Hepatocyte (in vitro differentiated cells): ENCODE measurements at regions not wholly inside any gene's neighbourhood (a gene's known extent, or its start where the extent isn't known, plus 50 kb on each side); places are given as distances from the start of the nearest gene placed in this dataset.

Experiments used
- DNase-seq: peaks from one replicate; pipeline ENCODE4 v3.0.0-alpha.2; 2016; ENCODE audit warnings: low spot score
- H2AFZ ChIP-seq: fragments of 200-600 bp; sonication (generic); 2 replicates; pipeline ENCODE4 v1.6.0; 2016; ENCODE audit warnings: antibody characterized with exemption, mild to moderate bottlenecking
- H3K27ac ChIP-seq: fragments of 200-600 bp; sonication (generic); 2 replicates; pipeline ENCODE4 v1.5.1; 2016; ENCODE audit warnings: mild to moderate bottlenecking
- H3K27me3 ChIP-seq: fragments of 200-600 bp; sonication (generic); 2 replicates; pipeline ENCODE4 v1.6.1; 2016
- H3K36me3 ChIP-seq: fragments of 200-600 bp; sonication (generic); replicated peaks from 2 replicates; pipeline ENCODE4 v1.5.1; 2016; ENCODE audit warnings: low read depth; ENCODE audit not compliant: insufficient read depth
- H3K4me1 ChIP-seq: fragments of 200-600 bp; sonication (generic); 2 replicates; pipeline ENCODE4 v1.5.1; 2016; ENCODE audit warnings: mild to moderate bottlenecking, moderate library complexity; ENCODE audit not compliant: insufficient read depth
- H3K4me2 ChIP-seq: fragments of 200-600 bp; sonication (generic); 2 replicates; pipeline ENCODE4 v1.6.0; 2016
- H3K4me3 ChIP-seq: fragments of 200-600 bp; sonication (generic); 2 replicates; pipeline ENCODE4 v1.5.1; 2016; ENCODE audit warnings: mild to moderate bottlenecking
- H3K79me2 ChIP-seq: fragments of 200-600 bp; sonication (generic); 2 replicates; pipeline ENCODE4 v1.6.0; 2017; ENCODE audit warnings: mild to moderate bottlenecking
- H3K9me2 ChIP-seq: fragments of 200-600 bp; sonication (generic); replicated peaks from 2 replicates; pipeline ENCODE4 v1.6.0; 2017; ENCODE audit warnings: mild to moderate bottlenecking; ENCODE audit not compliant: insufficient read depth
- H3K9me3 ChIP-seq: fragments of 200-600 bp; sonication (generic); 2 replicates; pipeline ENCODE4 v1.5.1; 2016; ENCODE audit warnings: low read depth, mild to moderate bottlenecking
- H4K20me1 ChIP-seq: fragments of 200-600 bp; sonication (generic); 2 replicates; pipeline ENCODE4 v1.6.0; 2016; ENCODE audit warnings: mild to moderate bottlenecking; ENCODE audit not compliant: insufficient read depth, poor library complexity, severe bottlenecking
- EZH2 ChIP-seq: fragments of 200-600 bp; sonication (generic); IDR thresholded peaks from 2 replicates; pipeline ENCODE4 v1.6.1; 2016; ENCODE audit warnings: antibody characterized with exemption, mild to moderate bottlenecking, borderline replicate concordance
- EZH2phosphoT487 ChIP-seq: fragments of 200-600 bp; sonication (generic); IDR thresholded peaks from one replicate; pipeline ENCODE4 v1.6.1; 2018; ENCODE audit warnings: antibody characterized with exemption, mild to moderate bottlenecking, low read depth, moderate library complexity; ENCODE audit not compliant: unreplicated experiment, severe bottlenecking
- WGBS: methylation state at CpG from one replicate; pipeline ENCODE4 v1.1.6; 2016; ENCODE audit warnings: low lambda C conversion rate; ENCODE audit errors: missing lambda C conversion rate; 5-methylcytosine and 5-hydroxymethylcytosine counted together
- TF ChIP-seq, protein P1 (sequence below): fragments of 200-600 bp; sonication (generic); IDR thresholded peaks from 2 replicates; pipeline ENCODE4 v1.5.1; 2016; ENCODE audit warnings: antibody characterized with exemption, mild to moderate bottlenecking; ENCODE audit not compliant: poor library complexity

DNA sequence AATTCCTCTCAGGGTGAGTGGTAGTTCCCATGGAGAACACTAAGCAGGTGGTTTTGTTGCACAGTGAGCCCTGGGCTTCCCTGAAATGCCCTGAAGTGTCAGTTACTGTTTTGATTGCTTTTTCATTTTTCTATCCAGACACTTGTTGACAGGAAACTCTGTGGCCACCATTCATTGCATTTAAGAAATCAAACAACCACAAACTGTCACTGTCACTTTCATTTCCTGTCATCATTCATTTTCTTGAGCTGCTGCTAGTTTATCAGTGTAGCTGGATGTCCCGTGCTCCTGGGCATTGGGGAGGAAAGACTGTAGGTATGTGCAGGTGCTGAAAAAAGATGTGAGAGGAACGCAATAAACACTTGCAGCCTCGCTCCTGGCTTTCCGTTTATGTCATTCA lies 891.6 kb upstream of the ZEB2 start:
- DNase-seq, result no peak
- H3K9me2 ChIP-seq, result no peaks in the 10 kb centered on the region

DNA sequence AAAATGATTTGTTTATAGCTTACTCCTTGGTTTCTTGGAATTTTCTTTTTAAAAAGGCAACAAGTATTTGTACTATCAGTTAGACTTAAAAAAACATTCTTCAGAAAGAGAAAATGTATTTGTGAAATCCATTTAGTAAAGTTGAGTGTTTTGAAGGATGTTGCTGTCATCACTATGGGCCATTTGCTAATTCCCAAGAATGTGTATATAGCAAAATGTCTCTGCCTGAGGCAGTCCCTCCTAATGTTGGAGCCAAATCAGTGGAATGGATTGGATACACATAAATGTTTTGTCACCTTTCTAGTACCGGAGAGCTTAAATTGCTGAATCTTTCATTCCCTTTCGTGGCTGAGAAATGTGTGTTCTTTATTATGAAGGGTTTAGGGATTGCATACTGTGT lies 890.2 kb upstream of the ZEB2 start:
- no peaks in the 10 kb centered on the region for H3K4me1 ChIP-seq
- H3K27ac ChIP-seq, result no peak overlapping the region
- no peaks in the 10 kb centered on the region for H3K9me2 ChIP-seq
- WGBS, result 77% methylated on average over 2 of the region's 2 CpGs
- TF ChIP-seq EZH2phosphoT487, result no peak
- TF ChIP-seq, protein P1, sequence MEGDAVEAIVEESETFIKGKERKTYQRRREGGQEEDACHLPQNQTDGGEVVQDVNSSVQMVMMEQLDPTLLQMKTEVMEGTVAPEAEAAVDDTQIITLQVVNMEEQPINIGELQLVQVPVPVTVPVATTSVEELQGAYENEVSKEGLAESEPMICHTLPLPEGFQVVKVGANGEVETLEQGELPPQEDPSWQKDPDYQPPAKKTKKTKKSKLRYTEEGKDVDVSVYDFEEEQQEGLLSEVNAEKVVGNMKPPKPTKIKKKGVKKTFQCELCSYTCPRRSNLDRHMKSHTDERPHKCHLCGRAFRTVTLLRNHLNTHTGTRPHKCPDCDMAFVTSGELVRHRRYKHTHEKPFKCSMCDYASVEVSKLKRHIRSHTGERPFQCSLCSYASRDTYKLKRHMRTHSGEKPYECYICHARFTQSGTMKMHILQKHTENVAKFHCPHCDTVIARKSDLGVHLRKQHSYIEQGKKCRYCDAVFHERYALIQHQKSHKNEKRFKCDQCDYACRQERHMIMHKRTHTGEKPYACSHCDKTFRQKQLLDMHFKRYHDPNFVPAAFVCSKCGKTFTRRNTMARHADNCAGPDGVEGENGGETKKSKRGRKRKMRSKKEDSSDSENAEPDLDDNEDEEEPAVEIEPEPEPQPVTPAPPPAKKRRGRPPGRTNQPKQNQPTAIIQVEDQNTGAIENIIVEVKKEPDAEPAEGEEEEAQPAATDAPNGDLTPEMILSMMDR, result no peak
- TF ChIP-seq EZH2, result no peak
- no peaks in the 10 kb centered on the region for H3K36me3 ChIP-seq
- no peak overlapping the region for H2AFZ ChIP-seq
- DNase-seq, result no peak
- H4K20me1 ChIP-seq, result no peaks in the 10 kb centered on the region
- H3K4me2 ChIP-seq, result no peak overlapping the region
- H3K27me3 ChIP-seq, result peaks cover 4% of the 10 kb centered on the region
- no peaks in the 10 kb centered on the region for H3K9me3 ChIP-seq
- no peak overlapping the region for H3K4me3 ChIP-seq
- no peaks in the 10 kb centered on the region for H3K79me2 ChIP-seq

More for the DNA sequence above, 891.6 kb upstream of the ZEB2 start:
- no peak overlapping the region for H2AFZ ChIP-seq
- H3K27me3 ChIP-seq, result peaks cover 4% of the 10 kb centered on the region
- H3K27ac ChIP-seq, result no peak overlapping the region
- no peak overlapping the region for H3K4me2 ChIP-seq
- no peaks in the 10 kb centered on the region for H3K36me3 ChIP-seq
- no peaks in the 10 kb centered on the region for H3K9me3 ChIP-seq
- no peaks in the 10 kb centered on the region for H3K79me2 ChIP-seq
- WGBS, result 49% methylated on average over 4 of the region's 4 CpGs
- H3K4me1 ChIP-seq, result no peaks in the 10 kb centered on the region
- no peak for TF ChIP-seq EZH2
- no peak for TF ChIP-seq EZH2phosphoT487
- TF ChIP-seq, protein P1, result no peak
- no peak overlapping the region for H3K4me3 ChIP-seq
- H4K20me1 ChIP-seq, result no peaks in the 10 kb centered on the region

DNA sequence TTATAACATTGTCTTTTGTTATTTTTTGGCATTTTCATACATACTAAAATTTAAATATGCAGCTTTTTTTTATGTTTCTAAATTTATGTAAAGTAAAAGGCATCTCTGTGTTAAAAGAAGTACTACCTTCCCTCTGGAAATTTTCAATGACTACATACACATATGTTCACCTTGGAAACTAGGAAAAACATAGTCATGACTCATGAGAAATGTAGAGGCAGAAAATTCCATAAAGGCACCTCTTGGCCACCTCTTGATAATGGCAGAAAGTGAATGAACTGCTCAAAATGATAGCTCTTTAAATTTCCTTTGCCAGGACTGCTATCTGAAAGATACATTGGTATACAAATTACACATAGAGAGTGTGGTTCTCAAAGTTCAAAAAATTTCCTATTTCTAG lies 889.1 kb upstream of the ZEB2 start:
- H3K4me3 ChIP-seq, result no peak overlapping the region
- DNase-seq, result no peak
- no peaks in the 10 kb centered on the region for H3K9me3 ChIP-seq
- no peaks in the 10 kb centered on the region for H3K9me2 ChIP-seq
- H3K79me2 ChIP-seq, result no peaks in the 10 kb centered on the region
- H2AFZ ChIP-seq, result no peak overlapping the region
- no peak overlapping the region for H3K27ac ChIP-seq
- H3K36me3 ChIP-seq, result no peaks in the 10 kb centered on the region
- TF ChIP-seq, protein P1, result no peak
- TF ChIP-seq EZH2 (no peak), EZH2phosphoT487 (no peak)
- H3K4me1 ChIP-seq, result no peaks in the 10 kb centered on the region
- no peaks in the 10 kb centered on the region for H4K20me1 ChIP-seq
- H3K27me3 ChIP-seq, result peaks cover 4% of the 10 kb centered on the region
- no peak overlapping the region for H3K4me2 ChIP-seq

DNA sequence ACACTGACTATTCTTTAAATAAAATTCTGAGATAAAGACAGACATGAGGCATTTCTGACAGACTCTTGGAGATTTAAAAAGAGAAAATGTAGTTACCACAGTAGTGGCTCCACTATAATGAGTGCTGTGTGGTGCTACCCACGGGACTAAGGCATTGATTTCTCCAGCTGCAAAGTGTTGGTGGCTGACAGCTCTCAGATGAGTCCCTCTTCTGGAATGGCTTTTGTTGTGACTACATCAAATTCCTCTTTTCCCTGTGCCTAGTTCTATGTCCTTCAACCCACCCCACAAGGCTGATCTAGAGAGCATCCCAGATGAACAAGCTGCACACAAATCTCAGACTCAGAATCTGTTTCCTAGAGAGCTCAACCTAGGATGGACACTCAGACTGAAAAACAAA lies 884.8 kb upstream of the ZEB2 start:
- 67% methylated on average over 1 of the region's 1 CpG for WGBS
- no peaks in the 10 kb centered on the region for H3K27me3 ChIP-seq
- TF ChIP-seq EZH2phosphoT487 (no peak), EZH2 (no peak)
- TF ChIP-seq, protein P1, result no peak
- no peaks in the 10 kb centered on the region for H3K9me2 ChIP-seq
- no peaks in the 10 kb centered on the region for H3K36me3 ChIP-seq
- H3K9me3 ChIP-seq, result no peaks in the 10 kb centered on the region
- no peaks in the 10 kb centered on the region for H3K4me1 ChIP-seq
- no peaks in the 10 kb centered on the region for H4K20me1 ChIP-seq
- no peak for DNase-seq
- no peak overlapping the region for H3K27ac ChIP-seq
- H3K79me2 ChIP-seq, result no peaks in the 10 kb centered on the region
- H3K4me3 ChIP-seq, result no peak overlapping the region
- no peak overlapping the region for H3K4me2 ChIP-seq
- H2AFZ ChIP-seq, result no peak overlapping the region
